Epithelial cell of prostate (primary cell): ENCODE measurements at regions not wholly inside any gene's neighbourhood (a gene's known extent, or its start where the extent isn't known, plus 50 kb on each side); places are given as distances from the start of the nearest gene placed in this dataset.
"Not testable (repeated sequence)": the region's sequence is repeated elsewhere in the genome, so short reads cannot be mapped to it uniquely, and the experiment has no call there.

Experiments
- DNase-seq: peaks from one replicate; pipeline ENCODE4 v3.0.0-alpha.2; 2011; ENCODE audit warnings: low read depth, low spot score
- H3K27ac ChIP-seq: fragments of 450-650 bp; 2 replicates; pipeline ENCODE4 v1.5.1; 2017; ENCODE audit warnings: mild to moderate bottlenecking

DNA sequence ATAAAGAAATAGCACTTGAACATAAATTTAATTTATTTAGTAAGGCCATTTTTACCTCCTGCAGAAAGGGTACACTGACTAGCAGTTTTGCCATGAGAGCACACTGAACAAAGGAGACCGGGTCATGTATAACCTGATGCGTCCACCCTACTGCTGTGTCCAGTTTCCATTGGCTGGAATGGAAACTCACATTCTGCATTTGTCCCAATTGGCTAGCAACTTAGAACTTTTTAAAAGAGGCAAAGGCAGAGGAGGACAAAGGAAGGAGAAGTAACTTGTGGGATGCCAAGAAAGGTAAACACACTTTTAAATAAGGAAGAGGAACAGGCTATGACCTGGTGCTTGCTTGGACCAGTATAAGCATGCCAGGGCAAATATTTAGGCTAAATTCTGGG, 2140.7 kb downstream of the TP53TG3F start:
- peak overlapping the region; percentile 85 for H3K27ac ChIP-seq
- DNase-seq, result not testable (repeated sequence)

DNA sequence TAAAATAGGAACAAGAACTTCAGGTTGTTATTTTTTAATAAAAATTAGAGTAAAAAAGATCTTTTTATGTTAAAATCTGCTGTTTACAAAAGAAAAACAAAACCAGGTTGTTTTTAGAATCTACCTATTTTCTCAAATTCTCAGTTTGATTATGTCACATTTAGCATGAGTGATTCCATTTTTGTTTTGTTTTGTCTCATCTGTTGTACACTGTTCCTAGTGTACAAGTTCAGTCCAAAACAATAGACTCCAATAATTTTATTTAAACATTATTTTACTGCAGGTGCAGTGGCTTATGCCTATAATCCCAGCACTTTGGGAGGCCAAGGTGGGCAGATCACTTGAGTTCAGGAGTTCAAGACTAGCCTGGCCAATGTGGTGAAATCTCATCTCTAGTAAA, 2142.7 kb downstream of the TP53TG3F start:
- H3K27ac ChIP-seq, result no peak overlapping the region
- DNase-seq, result no peak

DNA sequence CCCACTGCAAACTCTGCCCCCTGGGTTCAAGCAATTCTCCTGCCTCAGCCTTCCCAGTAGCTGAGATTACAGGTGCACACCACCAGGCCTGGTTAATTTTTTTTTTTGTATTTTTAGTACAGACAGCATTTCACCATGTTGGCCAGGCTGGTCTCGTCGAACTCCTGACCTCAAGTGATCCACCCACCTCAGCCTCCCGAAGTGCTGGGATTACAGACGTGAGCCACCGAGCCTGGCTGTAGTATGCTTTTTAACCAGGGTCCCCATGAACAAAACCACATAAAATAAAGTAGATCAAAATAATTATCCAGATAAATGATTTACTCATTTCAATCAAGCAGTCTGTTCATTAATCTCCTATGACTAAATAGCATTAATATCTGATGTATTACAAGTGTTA, 2144.0 kb downstream of the TP53TG3F start:
- H3K27ac ChIP-seq, DNase-seq: not testable (repeated sequence)

DNA sequence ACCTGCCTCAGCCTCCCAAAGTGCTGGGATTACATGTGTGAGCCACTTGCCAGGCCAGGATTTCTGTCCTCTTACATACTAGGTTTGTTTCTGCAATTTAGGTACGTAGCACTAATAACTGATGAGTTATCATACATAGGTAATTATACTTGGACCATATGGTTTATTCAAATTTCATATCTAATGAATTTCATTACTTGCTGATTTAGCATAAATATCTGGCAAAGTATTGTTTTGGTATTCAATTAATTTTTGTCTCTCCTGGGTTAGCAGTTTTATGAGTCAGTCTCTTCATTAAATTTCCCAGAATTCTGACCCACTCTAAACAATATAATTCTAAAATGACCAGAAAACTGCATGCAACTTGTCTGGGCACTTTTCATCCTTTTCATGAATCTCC, 2146.5 kb downstream of the TP53TG3F start:
- DNase-seq, result no peak
- H3K27ac ChIP-seq, result no peak overlapping the region

DNA sequence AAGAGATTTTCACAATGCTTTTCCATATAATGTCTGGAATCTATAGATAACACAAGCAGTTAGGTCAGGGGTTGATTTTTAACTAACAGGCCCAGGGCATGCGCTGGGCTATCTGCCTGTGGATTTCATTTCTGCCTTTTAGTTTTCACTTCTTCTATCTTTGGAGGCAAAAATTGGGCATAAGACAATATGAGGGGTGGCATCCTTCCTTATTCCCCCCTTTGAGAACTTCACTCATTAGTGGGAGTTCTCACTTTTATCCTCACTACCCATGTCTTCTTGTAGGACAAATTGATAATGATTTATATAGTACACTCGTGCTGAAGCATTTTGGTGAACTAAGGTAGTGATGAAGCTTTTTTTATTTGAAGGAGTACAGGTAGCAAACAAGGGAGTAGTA, 2155.5 kb downstream of the TP53TG3F start:
- H3K27ac ChIP-seq, DNase-seq: not testable (repeated sequence)

DNA sequence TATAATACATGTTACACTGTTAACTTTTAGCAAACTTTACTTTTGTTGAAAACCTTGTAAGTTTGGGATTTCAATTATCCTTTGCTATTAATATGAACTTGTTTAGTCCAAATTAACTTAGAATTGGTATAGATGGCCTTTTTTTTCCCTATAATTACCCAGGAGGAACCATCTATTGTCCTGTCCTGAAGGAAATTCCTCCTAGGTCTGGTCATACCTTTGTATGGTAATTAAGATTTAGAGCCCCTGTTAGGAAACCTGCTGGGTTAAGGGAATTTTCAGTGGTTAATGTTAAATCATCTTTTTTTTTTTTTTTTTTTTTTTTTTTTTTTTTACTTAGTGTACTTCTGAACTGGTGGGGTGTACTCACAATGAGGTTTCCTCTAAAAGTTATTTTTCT, 2159.8 kb downstream of the TP53TG3F start:
- DNase-seq, H3K27ac ChIP-seq: not testable (repeated sequence)

DNA sequence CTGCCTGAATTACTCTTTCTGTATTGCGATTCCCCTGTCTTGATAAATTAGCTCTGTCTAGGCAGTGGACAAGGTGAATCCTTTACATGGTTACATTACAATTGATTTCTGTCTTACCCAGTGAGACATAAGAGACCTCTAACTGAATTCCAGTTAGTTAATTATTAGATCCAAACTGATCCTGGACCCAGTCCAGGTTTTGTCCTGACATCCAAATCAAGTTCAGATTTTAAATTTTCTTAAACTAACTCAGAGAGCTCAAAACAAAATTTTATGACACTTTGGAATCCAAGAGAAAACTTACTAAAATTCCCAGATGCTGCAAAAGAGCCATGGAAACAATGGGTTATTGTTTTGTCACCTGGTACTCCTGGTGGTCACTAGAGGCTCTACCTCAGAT, 2166.6 kb downstream of the TP53TG3F start:
- no peak for DNase-seq
- H3K27ac ChIP-seq, result no peak overlapping the region

DNA sequence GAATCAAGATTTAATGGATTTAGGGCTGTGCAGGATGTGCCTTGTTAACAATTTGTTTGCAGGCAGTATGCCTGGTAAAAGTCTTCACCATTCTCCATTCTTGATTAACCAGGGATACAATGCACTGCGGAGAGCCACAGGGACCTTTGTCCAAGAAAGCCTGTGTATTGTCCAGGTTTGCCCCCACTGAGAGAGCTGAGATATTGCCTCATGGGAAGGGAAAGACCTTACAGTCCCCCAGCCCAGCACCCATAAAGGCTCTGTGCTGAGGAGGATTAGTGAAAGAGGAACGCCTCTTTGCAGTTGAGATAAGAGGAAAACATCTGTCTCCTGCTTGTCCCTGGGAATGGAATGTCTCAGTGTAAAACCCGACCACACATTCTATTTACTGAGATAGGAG, 2169.6 kb downstream of the TP53TG3F start:
- no peak overlapping the region for H3K27ac ChIP-seq
- no peak for DNase-seq

DNA sequence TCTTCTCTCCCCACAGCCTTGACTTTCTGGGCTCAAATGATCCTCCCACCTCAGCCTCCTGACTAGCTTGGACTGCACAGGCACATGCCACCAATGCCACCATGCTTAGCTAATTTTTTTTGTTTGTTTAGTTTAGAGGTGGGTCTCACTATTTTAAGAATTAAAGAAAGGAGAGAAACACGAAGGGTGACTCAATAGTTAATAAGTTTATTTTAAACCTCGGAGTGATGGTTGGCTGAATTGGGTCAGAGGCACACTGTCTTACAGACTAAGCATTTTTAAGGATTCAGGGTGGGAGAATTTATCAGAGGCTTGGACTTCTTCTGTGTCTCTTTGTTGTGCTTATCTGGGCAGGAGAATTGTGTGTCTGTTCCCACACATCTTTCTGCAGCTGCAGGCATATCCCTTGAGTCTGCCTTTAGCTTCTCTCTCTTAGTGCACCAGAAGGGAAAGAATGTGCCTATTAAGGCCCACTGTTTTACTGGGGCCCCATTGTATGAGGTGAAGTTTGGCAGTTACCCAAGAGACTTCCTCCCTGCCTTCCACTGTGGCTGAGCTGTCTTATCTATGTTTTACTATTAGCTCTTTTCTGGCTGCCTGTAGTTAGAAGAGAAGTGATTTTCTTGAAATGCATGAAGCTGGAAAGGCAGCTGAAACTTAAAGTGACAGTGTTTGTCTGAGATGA, 2172.0 kb downstream of the TP53TG3F start:
- DNase-seq, result no peak
- H3K27ac ChIP-seq, result no peak overlapping the region

DNA sequence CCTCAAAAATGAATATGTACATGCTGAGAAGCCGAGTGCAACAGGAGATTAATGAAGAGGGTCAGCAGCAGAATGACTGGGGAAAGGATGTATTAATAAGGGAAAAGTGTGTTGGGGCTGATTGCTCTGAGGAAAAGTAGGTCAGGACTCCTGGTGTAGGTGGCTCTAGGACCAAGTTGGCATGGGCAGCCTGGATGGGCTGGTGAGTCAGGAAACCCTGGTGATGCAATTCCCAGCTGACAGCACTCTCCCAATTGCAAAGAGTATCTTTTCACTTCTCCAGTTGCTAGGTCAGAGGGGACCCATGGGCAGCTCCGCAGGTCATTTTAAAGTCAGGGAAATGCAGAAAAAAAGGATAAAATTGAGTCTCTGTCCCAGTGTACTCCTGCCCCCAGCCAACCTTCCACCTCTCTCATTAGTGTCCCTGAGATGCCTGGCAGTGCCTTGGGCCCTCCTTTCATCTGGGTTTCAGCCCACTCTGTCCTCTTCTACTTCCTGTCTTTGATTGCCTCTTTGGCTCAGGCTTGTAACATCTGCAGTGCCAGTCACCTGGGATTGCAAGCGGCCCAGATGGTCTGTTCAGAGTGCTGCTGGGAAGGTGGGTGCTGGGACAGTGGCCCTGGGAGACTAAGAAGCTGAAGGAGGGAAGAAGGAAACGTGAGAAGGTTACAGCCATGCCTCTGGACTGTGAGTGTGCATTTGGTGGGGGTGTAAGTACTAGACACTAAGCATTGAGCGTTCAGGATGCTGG, 2177.2 kb downstream of the TP53TG3F start:
- no peak overlapping the region for H3K27ac ChIP-seq
- DNase-seq, result no peak

DNA sequence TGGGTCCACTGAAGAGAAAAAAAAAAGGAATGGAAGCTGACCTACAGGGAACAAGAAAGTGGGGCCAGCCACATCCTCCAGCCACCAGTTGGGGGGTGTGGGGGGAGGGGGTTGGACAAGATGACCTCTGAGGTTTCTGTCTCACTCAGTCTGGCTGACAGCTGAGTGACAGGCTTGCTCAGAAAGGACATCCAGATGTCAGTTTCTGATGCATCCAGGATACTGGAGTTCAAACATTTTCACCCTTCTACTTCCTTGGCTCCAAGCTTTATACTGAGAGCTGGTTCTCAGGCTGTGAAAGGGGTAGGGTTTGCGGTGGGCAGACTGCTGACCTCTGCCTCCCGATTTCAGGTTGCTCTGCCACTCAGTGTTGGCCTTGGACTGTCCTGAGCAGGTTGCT, 2178.3 kb downstream of the TP53TG3F start:
- DNase-seq, result no peak

DNA sequence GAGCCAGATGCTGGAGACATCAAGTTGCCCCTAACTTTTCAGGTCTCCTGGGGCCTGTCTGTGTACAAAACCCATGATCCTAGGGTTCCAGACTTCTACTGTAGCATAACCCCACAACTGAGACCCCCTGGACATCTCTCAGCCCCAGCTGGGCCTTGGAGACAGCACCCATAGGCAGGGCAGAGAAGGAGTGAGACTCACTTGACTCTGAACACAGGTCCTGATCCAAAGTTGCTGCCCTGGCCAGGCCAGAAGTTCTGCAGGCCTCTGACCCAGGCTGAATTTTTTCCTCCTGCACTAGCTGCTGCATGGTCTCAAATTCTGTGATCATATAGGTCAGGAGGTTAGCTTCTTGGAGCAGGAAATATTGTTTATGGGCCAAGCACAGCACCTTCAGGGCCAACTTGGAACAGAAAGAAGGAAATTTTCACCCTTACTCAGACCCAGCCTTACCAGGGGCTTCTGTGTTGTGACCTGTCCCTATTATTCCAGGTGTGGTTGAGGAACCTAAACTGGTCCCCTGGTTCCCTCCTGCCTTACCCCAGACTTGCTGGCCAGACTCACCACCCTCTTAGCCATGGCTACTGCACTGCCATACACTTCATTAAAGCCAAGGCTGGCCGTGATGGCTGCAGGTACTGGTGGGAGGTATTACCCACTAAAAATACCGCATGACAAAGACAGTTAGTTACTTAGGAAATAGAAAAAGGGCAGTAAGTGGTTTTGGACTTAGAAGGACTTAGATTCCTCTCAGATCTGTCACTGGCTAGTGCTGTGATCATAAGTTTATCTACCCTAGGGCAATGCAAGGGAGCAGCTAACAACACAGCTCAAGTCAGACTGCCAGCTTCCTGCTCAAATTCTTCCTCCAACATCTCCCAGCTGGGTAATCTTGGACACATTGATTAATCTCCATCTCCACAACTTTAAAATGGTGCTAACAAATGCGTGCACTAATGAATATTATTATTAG, 2180.1 kb downstream of the TP53TG3F start:
- no peak for DNase-seq
- no peak overlapping the region for H3K27ac ChIP-seq

More for the DNA sequence above, 2178.3 kb downstream of the TP53TG3F start:
- no peak overlapping the region for H3K27ac ChIP-seq

DNA sequence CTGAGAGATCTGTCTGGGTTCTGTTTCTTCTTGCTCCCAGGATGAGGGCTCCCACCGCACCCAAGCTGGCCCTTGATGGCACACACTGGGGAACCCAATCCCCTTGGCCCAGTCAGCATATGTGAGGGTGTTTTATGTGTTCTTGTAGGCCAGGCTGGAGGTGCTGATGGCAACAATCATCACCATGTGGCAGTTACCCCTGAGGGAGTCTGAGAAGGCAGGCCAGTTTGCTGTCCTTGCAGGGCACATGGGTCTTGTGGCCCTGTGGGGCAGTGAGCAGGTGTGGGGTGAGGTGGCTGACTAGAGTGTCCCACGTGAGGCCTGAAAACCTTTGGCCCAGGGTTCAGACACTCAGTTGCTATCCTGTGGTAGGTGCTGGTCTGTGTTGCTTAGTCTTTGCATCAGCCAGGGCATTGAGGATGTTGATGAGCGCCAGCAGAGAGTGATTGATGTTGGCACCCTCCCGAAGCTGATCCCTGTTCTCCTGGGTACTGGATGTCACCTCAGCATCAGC, 2183.0 kb downstream of the TP53TG3F start:
- no peak for DNase-seq
- no peak overlapping the region for H3K27ac ChIP-seq

DNA sequence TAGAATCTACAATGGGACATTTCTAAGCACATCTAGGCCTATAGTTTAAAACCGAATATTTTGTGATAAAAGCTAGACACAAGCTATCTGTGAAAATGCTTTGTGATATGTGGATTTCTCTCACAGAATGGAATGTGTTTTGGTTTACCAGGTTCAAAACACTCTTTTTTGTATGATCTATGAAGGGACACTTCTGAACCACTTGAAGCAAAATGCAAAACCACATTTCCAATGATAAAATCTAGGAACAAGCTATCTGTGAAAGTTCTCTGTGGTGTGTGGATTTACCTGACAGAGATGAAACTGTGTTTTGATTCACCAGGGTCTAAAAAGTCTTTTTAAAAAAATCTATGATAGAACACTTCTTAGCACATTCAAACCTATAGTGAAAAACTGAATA, 2192.4 kb downstream of the TP53TG3F start:
- H3K27ac ChIP-seq, result no peak overlapping the region
- DNase-seq, result no peak

DNA sequence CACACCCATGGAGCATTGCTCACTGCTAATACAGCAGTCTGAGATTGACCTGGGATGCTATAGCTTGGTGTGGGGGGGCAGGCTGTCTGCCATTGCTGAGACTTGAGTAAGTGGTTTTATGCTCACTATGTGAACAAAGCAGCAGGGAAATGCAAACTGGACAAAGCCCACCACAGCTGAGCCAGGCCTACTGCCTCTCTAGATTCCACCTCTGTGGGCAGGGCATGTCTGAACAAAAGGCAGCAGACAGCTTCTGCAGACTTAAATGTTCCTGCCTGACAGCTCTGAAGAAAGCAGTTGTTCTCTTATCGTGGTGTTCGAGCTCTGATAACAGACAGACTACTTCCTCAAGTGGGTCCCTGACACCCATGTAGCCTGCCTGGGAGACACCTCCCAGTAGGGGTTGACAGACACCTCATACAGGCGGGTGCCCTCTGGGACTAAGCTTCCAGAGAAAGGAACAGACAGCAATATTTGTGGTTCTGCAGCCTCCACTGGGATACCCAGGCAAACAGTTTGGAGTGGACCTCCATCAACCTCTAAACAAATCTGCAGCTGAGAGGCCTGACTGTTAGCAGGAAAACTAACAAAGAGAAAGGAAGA, 2204.8 kb downstream of the TP53TG3F start:
- DNase-seq, result no peak
- H3K27ac ChIP-seq, result no peak overlapping the region

DNA sequence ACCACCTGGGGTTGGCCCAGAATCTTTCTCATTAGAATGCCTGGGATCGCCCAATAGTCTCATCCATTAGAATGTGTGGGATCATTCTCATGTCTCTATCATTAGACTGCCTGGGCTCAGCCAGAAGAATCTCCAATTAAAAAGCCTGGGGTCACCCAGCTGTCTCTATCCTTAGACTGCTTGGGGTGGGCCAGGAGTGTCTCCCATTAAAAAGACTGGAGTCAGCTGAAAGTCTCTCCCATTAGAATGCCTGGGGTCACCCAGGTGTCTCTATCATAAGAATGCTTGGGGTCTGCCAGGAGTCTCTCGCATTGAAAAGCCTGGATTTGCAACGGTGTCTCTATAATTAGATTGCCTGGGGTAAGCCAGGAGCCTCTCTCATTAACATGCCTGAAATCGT, 2225.7 kb downstream of the TP53TG3F start:
- DNase-seq, result no peak
- no peak overlapping the region for H3K27ac ChIP-seq

DNA sequence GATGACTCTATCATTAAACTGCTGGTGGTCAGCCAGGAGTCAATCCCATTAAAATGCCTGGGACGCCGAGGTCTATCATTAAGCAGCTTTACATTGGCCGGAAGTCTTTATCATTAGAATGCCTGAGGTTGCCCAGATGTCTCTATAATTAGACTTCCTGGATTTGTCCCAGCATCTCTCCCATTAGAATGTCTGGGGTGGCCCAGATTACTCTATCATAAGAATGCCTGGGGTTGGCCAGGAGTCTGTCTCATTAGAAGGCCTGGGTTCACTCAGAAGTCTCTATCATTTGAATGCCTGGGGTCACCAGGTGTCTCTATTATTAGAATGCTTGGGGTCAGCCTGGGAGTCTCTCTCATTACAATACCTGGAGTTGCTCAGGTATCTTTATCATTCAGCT, 2227.2 kb downstream of the TP53TG3F start:
- DNase-seq, result no peak
- H3K27ac ChIP-seq, result no peak overlapping the region

DNA sequence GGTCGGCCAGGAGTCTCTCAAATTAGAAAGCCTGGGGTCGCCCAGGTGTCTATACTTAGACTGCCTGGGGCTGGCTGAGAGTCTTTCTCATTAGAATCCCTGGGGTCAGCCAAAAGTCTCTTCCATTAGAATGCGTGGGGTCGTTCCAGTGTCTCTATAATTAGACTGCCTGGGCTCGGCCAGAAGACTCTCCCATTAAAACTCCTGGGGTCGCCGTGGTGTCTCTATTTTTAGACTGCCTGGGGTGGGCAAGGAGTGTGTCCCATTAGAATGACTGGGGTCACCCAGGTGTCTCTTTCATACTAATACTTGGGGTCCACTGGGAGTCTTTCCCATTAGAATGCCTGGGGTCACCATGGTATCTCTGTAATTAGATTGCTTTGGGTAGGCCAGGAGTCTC, 2227.7 kb downstream of the TP53TG3F start:
- no peak for DNase-seq

DNA sequence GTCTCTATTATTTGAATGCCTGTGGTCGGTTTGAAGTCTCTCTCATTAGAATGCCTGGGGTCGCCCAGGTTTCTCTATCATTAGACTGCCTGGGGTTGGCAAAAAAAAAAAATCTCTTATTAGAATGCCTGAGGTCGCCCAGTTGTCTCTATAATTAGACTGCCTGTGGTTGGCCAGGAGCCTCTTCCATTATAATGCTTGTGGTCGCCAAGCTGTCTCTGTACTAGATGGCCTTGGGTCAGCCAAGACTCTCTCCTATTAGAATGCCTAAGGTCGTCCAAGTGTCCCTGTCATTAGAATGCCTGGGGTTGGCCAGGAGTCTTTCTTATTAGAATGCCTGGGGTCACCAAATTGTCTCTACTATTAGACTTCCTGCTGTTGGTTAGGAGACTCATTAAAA, 2228.4 kb downstream of the TP53TG3F start:
- no peak overlapping the region for H3K27ac ChIP-seq
- DNase-seq, result no peak

More for the DNA sequence above, 2227.7 kb downstream of the TP53TG3F start:
- no peak overlapping the region for H3K27ac ChIP-seq

DNA sequence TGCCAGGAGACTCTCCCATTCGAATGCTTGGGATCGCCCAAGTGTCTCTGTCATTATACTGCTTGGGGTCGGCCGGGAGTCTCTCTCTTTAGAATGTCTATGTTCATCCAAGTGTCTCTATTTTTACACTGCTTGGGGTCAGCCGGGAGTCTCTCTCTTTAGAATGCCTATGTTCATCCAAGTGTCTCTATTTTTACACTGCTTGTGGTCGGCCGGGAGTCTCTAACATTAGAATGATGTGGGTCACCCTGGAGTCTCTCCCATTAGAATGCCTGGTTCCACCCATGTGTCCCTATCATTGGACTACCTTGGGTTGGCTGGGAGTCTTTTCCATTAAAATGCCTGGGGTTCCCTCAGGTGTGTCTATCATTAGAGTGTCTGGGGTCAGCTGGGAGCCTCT, 2230.4 kb downstream of the TP53TG3F start:
- DNase-seq, result no peak
- H3K27ac ChIP-seq, result no peak overlapping the region
